IMR-90 (cell line): ENCODE measurements at regions not wholly inside any gene's neighbourhood (a gene's known extent, or its start where the extent isn't known, plus 50 kb on each side); places are given as distances from the start of the nearest gene placed in this dataset.

ENCODE experiments used
- BHLHE40 ChIP-seq: fragments of 150-350 bp; IDR thresholded peaks from 2 replicates; pipeline ENCODE4 v1.6.1; 2016; ENCODE audit warnings: mild to moderate bottlenecking, low read depth, low read length
- CEBPB ChIP-seq: IDR thresholded peaks from 2 replicates; pipeline ENCODE4 v1.6.1; 2012; ENCODE audit warnings: low read depth, low read length, improper control_type of control experiment
- CHD1 ChIP-seq: IDR thresholded peaks from 2 replicates; pipeline ENCODE4 v1.6.1; 2012; ENCODE audit warnings: low read depth, low read length, improper control_type of control experiment
- CTCF ChIP-seq: conservative IDR thresholded peaks from 2 replicates; pipeline ENCODE4 v1.5.1; 2012; ENCODE audit warnings: mild to moderate bottlenecking, low read depth, low read length, improper control_type of control experiment
- MAFK ChIP-seq: IDR thresholded peaks from 2 replicates; pipeline ENCODE4 v1.6.1; 2012; ENCODE audit warnings: low read depth, low read length, improper control_type of control experiment
- MAZ ChIP-seq: IDR thresholded peaks from 2 replicates; pipeline ENCODE4 v1.6.1; 2012; ENCODE audit warnings: low read depth, mild to moderate bottlenecking, low read length, improper control_type of control experiment, moderate library complexity, borderline replicate concordance
- NFE2L2 ChIP-seq: fragments of 150-350 bp; IDR thresholded peaks from 2 replicates; pipeline ENCODE4 v1.6.1; 2016; ENCODE audit warnings: low read depth, mild to moderate bottlenecking, low read length
- POLR2A ChIP-seq: IDR thresholded peaks from 2 replicates; pipeline ENCODE4 v1.6.1; 2012; ENCODE audit warnings: mild to moderate bottlenecking, low read depth, low read length
- RAD21 ChIP-seq: IDR thresholded peaks from 2 replicates; pipeline ENCODE4 v1.6.1; 2012; ENCODE audit warnings: low read length, improper control_type of control experiment
- RCOR1 ChIP-seq: IDR thresholded peaks from 2 replicates; pipeline ENCODE4 v1.6.1; 2012; ENCODE audit warnings: mild to moderate bottlenecking, low read length, improper control_type of control experiment; ENCODE audit not compliant: insufficient replicate concordance

GRCh38 chr5:8316608-8317280 lies 447.8 kb downstream of the MTRR start:
- TF ChIP-seq CTCF (no peak), POLR2A (no peak), RAD21 (no peak), RCOR1 (no peak), BHLHE40 (no peak), CEBPB (no peak), MAFK (no peak), MAZ (no peak), NFE2L2 (no peak), CHD1 (no peak)
